CD4-positive, alpha-beta T cell treated with Interleukin-12 subunit alpha and Interleukin-12 subunit beta, for 1 hour (primary cell): ENCODE measurements at regions not wholly inside any gene's neighbourhood (a gene's known extent, or its start where the extent isn't known, plus 50 kb on each side); places are given as distances from the start of the nearest gene placed in this dataset.

ENCODE experiments used
- DNase-seq: peaks from one replicate; pipeline ENCODE4 v3.0.0-alpha.2; 2020

DNA sequence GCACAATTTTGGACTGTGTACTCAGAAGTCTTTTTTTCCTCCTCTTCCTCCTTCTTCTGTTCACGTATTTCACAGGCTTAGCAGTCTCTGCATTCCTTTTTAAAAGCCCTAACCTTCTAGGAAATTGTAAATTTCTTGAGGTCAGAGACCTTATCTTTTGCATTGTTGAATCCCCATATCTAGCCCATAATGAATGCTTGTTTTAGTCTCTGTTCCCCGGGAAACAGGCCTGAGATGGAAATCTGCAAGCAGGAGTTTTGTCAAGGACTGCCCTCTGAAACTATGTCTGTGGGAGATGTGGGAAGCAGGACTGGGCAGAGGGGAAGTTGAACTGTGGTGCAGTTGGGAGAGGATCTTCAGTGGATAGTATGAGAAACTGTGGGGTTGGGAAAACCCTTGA lies 272.2 kb upstream of the DAB1 start:
- no peak for DNase-seq

DNA sequence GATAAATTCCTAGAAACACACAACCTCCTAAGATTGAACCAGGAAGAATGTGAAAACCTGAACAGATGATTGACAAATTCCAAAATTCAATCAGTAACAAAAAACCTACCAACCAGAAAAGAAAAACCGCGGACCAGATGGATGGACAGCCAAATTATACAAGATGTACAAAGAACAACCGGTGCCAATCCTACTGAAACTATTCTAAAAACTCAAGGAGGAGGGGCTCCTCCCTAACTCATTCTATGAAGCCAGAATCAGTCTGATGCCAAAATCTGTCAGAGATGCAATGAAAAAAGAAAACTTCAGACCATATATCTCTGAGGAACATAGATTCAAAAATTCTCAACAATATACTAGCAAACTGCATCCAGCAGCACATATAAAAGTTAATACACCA lies 262.4 kb upstream of the DAB1 start:
- DNase-seq, result no peak

DNA sequence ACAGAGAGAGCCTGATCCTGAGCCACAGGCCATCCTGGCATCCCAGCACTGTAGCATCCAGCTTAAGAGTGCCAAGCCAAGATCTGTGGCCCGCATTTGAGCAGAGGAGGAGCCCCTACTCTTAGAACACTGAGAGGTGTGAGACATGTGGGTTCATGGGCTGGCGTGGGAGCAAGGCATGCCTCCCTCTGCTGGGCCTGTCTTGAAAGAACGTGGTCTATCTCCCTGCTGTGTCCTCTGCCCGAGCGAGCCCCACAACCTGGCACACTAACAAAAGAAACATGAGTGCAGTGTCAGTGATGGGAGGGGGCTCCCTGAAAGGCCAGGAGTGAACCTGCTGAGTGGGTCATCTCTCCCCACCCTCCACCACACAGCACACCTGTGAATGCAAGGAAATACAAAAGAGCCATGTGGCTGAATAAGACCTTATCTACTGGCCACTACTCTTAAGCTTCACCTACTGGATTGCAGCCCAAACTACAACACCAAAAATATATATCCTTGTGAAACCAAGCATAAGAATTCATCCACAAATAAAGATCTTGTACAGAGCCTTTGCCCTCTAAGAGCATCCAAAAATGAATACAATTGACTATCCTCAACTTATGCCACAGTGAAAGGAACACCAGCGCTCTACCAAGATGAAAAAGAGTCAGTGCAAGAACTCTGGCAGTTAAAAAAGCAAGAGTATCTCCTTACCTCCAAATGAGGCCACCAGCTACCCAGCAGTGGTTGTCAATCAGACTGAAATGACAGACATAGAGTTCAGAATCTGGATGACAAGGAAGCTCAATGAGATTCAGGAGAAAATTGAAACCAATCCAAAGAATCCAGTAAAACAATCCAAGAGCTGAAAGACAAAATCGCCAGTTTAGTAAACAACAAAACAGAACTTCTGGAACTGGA lies 259.4 kb upstream of the DAB1 start:
- no peak for DNase-seq

DNA sequence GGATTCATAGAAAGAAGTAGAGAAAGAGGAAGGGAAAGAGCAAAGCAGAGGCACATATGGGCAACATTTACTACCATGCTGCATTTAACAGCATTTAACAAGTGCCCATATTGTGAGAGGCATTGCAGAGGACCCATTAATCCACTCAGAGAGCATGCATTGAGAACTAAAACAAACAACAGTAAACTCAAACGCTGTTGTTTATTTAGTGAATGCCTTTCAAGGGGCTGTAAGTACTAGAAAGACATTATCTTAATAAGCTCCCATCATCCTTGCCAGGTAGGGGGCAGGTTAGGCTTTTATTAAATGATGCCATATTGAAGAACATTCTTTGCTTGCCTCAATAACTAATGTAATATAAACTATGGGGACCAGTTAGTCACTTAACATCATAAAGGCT lies 254.3 kb upstream of the DAB1 start:
- DNase-seq, result no peak

DNA sequence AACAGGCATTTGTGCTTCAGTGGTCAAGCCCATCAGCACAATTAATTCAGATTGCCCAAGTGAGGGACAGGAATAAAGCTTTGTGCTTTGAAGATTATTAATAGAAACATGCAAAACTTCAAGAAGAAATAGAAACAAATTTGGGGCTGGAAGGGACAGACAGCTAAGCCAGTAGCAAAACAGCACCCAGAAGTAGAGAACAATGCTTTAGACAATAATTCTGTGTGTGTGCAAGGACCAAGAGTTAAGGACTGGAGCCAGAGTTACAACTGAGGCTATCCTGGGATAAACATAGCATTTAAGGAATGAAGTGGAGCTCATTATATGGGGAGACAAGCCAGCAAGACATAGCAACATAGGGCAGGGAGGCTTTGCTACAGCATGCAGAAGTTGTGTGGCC lies 251.9 kb upstream of the DAB1 start:
- DNase-seq, result no peak

DNA sequence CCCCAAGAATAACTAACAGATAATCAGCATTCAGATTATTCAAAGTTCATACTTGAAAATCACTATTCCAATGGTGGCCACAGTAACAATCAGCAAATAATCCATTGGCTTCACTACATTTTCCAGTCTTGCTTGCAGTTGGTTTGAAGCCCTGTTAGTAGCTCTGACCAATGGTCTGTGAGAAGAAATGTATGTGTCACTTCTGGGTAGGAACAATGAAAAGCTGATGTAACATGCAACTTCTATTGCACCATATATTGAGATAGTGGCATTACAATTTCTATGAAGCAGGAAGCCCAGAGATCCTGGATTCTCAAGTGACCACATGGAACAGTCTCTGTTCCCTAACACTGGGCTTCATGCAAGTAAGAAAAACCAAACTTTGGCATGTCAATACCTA lies 250.9 kb upstream of the DAB1 start:
- no peak for DNase-seq

DNA sequence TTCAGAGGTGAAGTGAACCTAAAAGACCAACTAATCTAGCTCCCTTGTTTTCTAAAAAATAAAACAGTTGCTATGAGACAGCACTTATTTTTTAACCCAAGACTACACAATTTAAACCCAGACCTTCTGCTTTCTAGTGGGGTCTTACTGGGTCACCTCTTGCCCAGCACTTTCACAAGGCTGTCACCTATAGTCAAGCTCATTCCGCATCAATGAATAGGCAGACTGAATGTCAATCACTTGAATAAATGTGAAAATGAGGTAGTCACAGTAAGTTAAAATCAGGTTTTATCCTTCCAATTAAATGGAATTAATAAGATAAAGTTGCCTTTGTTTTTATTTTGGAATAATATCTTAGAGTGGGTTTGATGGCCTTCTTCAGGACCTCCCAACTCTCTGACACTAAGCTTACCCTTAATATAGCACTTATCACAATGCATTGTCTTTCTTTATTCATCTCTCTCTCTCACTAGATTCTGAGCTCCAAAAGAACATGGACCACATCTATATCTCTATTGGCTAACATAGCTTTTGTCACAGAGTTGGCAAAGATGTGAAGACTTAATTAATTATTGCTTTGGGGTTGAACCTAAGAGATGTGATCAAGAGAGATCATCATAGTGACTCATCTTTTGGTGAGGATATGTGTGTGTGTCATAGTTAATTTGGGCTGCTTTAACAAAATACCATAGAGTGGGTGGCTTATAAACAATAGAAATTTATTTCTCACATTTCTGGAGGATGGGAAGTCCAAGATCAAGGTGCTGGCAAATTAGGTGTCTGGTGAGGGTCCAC lies 248.7 kb upstream of the DAB1 start:
- DNase-seq, result no peak

DNA sequence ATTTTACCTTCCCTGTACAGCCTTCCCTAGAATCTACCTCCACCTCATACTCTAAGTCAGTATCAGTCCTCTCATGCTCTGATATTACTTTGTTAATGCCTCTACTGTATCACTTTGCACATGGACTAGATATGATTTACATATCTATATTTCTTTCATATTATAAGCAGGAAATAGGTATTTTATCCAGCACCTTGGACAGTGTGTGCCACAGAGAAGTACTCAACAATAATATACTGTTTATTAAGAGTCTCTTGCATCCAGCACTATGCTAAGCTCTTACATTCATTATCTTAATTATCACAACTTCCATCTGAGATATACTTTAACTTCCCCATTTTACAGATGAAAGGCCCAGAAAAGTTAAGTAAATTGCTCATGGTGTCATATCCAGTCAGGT lies 247.9 kb upstream of the DAB1 start:
- DNase-seq, result no peak

DNA sequence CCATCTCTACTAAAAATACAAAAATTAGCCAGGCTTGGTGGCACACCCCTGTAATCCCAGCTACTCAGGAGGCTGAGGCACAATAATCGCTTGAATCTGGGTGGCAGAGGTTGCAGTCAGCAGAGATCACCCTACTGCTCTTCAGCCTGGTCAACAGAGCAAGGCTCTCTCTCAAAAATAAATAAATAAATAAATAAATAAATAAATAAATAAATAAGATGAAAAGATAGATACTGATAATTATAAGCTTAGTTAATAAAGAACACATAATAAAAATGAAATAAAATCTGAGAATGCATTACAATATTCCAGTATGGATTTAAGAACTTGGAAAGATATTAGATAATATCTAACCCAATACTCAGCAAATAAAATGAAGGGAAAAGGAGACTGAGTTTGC lies 235.9 kb upstream of the DAB1 start:
- DNase-seq, result no peak

DNA sequence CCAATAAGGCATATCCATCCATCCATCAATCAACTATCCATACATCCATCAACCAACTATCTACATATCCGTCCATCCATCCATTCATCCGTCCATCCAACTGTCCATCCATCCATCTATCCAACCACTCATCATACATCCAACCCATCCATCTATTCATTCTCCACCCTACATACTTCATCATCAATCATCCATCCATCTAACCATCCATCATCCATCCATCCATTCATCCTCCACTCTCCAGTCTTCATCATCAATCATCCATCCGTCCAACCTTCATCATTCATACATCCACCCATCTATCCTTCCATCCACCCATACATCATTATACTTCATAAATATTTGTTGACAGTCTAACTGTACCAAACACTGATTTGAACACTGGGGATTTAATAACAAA lies 231.3 kb upstream of the DAB1 start:
- no peak for DNase-seq

DNA sequence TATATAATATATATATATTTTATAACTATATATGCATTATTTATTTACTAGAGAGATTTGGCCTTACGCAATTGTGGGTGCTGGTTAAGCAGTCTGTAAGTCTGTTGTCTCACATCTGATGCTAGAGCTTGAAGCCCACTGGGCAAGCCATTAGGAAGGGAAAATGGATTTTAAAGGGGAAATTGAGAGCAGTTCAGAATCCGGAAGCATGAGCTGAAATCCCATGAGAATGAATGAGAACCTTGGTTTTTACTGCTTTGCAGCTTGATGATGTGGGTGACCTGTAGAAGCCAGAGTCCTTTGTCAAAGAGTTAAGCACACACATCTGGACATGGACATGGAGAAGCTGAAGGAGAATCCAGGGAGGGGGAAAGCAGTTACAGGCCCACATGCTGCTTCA lies 220.8 kb upstream of the DAB1 start:
- no peak for DNase-seq

DNA sequence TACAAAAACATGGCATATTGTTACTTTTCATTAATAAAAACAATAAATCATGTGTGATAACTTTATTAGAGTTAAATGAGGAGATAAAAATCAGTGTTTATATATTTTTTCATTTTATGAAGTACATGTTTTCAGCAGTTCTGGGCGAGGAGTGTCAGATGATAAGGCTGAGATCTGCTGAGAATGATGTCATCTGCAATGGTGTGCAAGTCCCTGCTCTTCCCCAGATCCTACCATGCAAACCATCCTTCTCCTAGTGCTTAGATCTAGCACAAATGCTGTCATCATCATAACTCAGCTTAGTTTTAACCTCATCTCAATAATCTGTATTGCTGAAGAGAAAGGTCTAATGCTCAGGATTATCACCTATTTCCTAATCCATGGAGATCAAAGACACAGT lies 214.4 kb upstream of the DAB1 start:
- no peak for DNase-seq

DNA sequence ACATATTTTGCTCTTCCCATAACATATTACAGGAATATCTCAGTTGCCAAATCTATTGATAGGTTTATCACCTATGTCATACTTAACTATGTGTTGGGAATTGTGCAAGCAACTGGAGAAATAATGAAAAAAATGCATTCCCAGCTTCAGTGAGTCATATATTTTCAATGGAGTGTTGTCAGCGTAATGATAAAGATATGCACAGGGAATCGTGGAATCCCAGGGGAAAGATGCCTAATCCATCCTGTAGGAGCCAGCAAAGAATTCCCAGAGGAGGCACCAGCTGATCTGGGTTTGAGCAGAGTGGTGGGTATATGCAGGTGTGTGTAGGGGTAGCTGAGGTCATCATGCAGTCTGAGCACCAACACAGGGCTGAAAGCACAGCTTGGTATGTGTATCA lies 213.3 kb upstream of the DAB1 start:
- DNase-seq, result no peak

DNA sequence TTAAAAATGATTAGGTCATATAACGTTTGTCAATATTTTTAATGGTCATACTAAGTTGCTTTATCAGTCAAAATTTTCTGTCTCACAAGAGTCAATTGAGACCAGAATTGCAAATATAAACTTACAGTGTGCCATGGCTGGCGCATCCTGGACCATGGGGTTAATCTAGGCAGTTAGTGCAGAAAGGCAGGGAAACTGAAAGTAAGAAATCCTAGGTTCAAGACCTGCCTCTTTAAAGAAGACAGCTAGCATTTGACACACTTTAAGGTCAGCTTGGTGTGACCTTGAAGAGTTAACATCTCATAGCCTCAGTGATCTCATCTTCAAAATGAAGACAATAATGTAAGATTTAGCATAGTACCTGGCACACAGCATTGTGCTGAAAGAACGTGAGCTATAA lies 210.0 kb upstream of the DAB1 start:
- no peak for DNase-seq

DNA sequence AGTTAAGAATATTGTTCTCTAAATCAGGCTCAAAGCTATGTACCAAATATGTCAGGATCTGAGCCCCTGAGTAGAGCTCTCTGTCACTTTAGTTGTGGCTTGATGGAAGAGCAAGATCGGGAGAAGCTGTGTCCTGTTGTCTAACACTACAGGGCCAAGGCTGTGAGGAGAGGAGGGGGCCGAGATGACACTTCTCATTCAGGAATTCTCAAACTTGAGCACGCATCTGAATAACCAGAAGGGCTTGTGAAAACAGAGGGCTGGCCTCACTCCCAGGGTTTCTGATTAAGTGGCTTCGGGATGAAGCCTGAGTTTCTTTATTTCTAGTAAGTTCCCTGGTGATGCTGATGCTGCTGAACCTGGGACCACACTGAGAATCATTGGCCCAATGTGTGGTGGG lies 209.2 kb upstream of the DAB1 start:
- no peak for DNase-seq

DNA sequence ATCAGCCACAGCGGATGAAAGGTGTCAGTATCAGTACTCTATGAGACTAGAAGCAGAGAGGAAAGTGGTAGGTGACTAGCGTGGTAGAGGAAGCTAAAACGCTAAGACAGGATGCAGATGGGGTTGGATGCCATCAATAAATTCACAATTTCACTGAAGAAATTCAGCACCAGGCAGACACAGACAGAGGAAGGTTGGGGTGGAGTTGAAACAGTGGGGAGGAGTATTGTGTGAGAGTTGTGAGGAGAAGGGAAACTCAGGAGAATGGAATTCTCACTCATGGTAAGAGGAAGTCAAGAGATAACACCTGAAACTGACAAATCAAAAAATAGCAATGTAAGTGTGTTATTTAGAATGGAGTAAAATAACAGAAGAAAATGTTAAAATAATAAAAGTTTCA lies 208.5 kb upstream of the DAB1 start:
- DNase-seq, result no peak

DNA sequence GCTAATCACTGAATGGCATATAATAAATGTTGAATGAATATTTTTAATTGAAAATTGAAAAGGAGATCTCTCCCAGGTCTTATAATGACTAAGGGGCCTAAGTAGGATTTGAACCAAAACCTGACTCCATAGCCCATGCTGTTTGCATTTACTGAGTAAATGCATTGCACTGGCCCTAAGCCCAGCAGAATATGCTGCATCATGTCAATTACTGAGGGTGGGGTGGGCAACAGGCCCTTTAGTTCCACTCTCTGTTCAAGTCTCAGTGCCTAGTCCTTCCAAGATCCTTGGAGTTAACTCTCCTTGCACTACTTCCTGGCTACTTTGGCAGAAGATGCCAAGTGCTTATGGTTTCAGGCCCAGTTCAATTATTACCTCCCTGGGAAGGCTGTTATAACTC lies 203.8 kb upstream of the DAB1 start:
- DNase-seq, result no peak

DNA sequence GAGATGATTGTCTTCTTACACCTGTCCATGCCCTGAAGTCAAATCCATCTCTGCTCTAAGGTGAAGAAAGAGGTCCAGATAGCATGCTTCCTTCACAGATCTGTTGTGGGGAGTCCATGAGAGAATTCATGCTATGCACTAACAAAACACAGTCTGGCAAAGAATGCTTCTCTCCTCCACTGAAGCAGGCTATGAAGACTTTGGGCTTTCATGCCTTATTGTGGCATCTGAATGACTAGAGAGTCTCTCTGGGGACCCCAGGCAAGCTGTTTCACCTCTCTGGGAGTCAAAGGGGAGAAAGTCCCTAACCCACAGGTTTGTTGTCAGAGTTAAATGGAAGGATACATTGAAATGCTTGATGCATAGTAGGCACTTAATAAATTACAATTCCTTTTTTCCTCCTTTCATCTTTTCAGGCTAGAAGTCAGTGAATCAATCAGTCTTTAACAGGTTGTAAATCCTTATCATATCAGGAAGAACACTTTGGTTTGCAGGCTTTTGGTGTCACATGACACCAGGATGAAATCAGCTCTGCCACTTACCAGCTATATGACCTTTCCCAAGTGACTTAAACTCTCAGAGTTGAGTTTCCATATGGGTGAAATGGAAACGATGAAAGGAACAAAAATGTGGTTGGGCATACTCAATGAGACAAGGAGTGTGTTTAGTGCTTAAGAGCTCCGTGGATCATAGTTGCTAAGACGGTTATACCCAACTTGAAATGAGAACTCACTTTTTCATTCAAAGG lies 200.1 kb upstream of the DAB1 start:
- no peak for DNase-seq

DNA sequence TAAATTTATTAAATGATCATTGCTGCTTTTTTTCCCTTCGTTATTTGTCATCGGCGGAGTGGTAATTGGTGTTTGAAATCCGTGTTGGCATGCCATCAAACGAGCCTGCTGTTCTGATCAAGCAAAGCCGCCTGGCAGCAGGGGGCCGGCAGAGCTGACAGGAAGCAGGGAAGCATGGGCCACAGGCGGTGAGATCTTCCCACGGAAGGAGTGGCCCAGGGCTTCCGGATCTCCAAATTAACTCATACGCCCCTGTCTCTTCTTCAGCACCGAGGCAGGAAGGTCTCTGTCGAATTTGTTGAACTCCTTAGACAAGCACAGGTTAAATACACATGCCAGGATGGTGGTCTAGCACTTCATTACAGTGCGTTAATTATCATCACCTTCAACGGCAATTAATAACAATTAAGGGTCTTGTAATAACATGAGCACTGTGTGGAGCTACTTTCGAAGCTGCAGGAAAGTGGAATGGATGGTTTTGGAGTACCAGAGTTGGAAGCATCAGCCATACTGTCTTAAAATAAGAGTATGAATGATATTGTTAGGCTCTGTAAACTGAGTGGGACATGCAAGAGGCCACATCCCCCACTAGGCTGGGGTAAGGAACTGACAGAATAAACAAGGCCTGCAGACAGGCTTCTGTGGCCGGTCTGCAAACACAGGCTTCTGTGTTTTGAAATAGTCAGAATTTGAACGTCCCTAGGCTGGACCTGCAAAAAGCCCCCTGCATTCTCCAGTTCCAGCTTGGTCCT lies 199.4 kb upstream of the DAB1 start:
- no peak for DNase-seq

DNA sequence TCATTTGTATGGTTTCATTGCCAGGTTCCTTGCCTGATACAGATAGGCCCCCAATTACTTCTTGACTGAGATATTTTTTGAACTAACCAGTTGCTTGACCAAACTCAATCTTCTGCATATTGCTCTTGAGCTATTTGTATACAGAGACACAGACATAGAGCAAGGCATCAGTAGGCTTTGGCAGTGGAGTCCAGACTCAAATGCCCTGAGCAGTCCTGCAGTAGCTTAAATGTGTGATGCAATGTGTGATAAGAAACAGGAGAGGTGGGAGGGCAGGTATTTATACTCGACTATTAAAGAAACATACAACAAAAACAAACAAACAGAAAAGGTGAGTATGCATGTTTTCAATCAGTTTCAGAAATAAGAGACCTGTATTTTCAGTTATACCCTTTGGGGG lies 197.9 kb upstream of the DAB1 start:
- DNase-seq, result no peak

DNA sequence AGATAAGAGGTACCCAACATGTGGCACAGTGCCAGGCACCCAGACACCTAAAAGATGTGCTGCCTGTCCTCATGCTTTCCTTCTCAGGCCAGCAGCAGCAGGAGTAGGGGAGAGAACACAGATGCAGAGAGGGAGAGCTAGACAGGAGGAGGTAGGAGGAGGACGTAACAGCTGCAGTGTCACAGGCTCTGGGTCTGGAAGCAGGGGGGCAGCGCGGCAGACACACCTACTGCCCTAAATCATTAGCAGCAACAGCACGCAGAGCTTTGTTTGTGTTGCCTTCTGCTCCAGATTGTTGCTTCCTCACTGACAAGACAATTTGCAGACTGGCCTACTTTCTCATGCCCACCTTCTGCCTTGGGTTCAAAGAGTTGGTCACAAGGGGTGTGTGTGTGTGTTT lies 196.7 kb upstream of the DAB1 start:
- no peak for DNase-seq

DNA sequence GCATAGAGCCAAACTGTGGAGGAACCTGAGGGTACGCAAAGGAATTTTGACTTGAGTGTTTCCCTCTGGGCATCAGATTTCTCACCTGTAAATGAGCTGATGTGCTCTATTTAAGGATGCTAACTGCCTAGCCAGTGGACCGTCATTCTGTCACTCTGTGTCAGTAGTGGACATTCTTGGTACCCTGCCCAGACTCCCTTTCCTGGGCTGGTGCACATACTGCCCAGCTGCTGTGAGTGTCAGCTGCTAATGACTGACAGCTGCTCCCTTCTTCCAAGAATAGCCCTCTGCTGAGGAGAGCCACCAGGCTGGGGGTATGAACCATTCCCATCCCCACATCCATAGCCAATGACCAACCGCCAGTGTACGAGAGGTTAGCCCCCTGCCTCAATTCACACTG lies 193.1 kb upstream of the DAB1 start:
- DNase-seq, result no peak

DNA sequence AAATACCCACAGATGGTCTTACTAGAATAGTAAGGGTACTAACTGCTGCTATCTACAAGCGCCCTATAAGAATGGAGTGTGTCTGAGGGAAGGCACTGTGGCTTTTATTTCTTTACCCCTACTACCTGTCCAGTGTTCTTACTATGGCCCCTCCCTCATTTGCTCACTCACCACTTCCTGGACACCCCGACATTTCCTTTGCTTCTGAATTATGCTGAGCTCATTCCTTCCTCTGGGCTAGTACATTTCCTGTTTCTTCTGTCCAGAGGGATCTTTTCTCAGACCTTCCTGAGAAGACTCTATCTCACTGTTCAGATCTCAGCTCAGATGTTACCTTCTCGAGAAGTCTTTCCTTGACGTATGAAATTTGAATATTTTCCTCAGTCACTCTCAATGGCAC lies 192.1 kb upstream of the DAB1 start:
- DNase-seq, result no peak
